Calu3 (cell line): ENCODE measurements at regions not wholly inside any gene's neighbourhood (a gene's known extent, or its start where the extent isn't known, plus 50 kb on each side); places are given as distances from the start of the nearest gene placed in this dataset.

ENCODE experiments used
- BruUV-seq: library from RNA; stranded (reverse); fragments of 400-500 nt; replicated peaks from 2 replicates; lab custom pipeline; 2021; lab: Mats Ljungman, UMichigan
- CTCF ChIA-PET: fragments of 300-600 bp; sonication (Branson Sonifier 250); formaldehyde crosslinking; loops from one replicate; lab custom pipeline; 2022; ENCODE audit warnings: antibody characterized with exemption; lab: Charles Lee
- DNase-seq: peaks from one replicate; pipeline ENCODE4 v3.0.0; 2022
- H3K27ac Mint-ChIP-seq: one replicate; pipeline ENCODE4 v1.8.0; 2022; ENCODE audit warnings: mixed read lengths; ENCODE audit not compliant: unreplicated experiment
- H3K27me3 Mint-ChIP-seq: one replicate; pipeline ENCODE4 v1.8.0; 2022; ENCODE audit warnings: mixed read lengths; ENCODE audit not compliant: unreplicated experiment
- H3K36me3 Mint-ChIP-seq: one replicate; pipeline ENCODE4 v1.8.0; 2022; ENCODE audit warnings: mild to moderate bottlenecking, moderate library complexity, mixed read lengths; ENCODE audit not compliant: insufficient read depth, unreplicated experiment
- H3K4me1 Mint-ChIP-seq: one replicate; pipeline ENCODE4 v1.8.0; 2022; ENCODE audit warnings: mild to moderate bottlenecking, low read depth, mixed read lengths; ENCODE audit not compliant: unreplicated experiment
- H3K4me3 Mint-ChIP-seq: one replicate; pipeline ENCODE4 v1.8.0; 2022; ENCODE audit warnings: mild to moderate bottlenecking, low read depth, moderate library complexity, mixed read lengths; ENCODE audit not compliant: unreplicated experiment
- H3K9me3 Mint-ChIP-seq: one replicate; pipeline ENCODE4 v1.8.0; 2022; ENCODE audit warnings: low read depth, mixed read lengths; ENCODE audit not compliant: unreplicated experiment
- CTCF ChIP-seq: fragments of 200-600 bp; IDR thresholded peaks from one replicate; pipeline ENCODE4 v1.8.0; 2022; ENCODE audit warnings: antibody characterized with exemption; ENCODE audit not compliant: unreplicated experiment
- intact Hi-C: fragments of 100-400 bp; cut with micrococcal nuclease; formaldehyde crosslinking; loops from one replicate; pipeline ENCODE4 v1.10.0; 2022; ENCODE audit not compliant: unreplicated experiment

- Mint-ChIP-seq H3K4me3 (no peak overlapping the region), H3K9me3 (peaks cover 9% of the 10 kb centered on the region), H3K4me1 (peaks cover 32% of the 10 kb centered on the region), H3K36me3 (no peaks in the 10 kb centered on the region), H3K27me3 (no peaks in the 10 kb centered on the region), H3K27ac (no peak overlapping the region)
- BruUV-seq, result no TSS peak
- no peak for TF ChIP-seq CTCF
- no peak for DNase-seq
- CTCF ChIA-PET, result no interaction called here
- intact Hi-C loops, result no loop called here
Observed at GRCh38 chr7:22653951-22654350, 73.0 kb upstream of the IL6 start.

- no peak for TF ChIP-seq CTCF
- no peak overlapping the region for H3K4me3 Mint-ChIP-seq
- H3K9me3 Mint-ChIP-seq, result peaks cover 9% of the 10 kb centered on the region
- no TSS peak for BruUV-seq
- peak overlapping the region; percentile 7 for H3K27ac Mint-ChIP-seq
- DNase-seq, result peak; percentile 45
- H3K36me3 Mint-ChIP-seq, result no peaks in the 10 kb centered on the region
- no peaks in the 10 kb centered on the region for H3K27me3 Mint-ChIP-seq
- H3K4me1 Mint-ChIP-seq, result peaks cover 39% of the 10 kb centered on the region
- intact Hi-C loops, result no loop called here
- CTCF ChIA-PET, result interaction anchor here (0.5 to 2.2 kb wide), 2 partner anchors 16 to 62 kb away, joined by 4 to 8 read pairs; no protein-coding TSS in a partner anchor
Observed at GRCh38 chr7:22651534-22652243, 75.3 kb upstream of the IL6 start.

GRCh38 chr7:22651036-22651435, 76.0 kb upstream of the IL6 start:
- H3K36me3 Mint-ChIP-seq, result no peaks in the 10 kb centered on the region
- H3K4me1 Mint-ChIP-seq, result peaks cover 39% of the 10 kb centered on the region
- H3K27me3 Mint-ChIP-seq, result no peaks in the 10 kb centered on the region
- BruUV-seq, result TSS peak; percentile 82
- CTCF ChIA-PET, result interaction anchor here (0.5 to 2.2 kb wide), 3 partner anchors 14 to 74 kb away, joined by 5 to 8 read pairs (median 6); no protein-coding TSS in a partner anchor
- intact Hi-C loops, result no loop called here
- DNase-seq, result no peak
- peaks cover 9% of the 10 kb centered on the region for H3K9me3 Mint-ChIP-seq
- peak overlapping the region; percentile 78 for H3K27ac Mint-ChIP-seq
- H3K4me3 Mint-ChIP-seq, result no peak overlapping the region
- TF ChIP-seq CTCF, result no peak

- Mint-ChIP-seq H3K9me3 (peaks cover 13% of the 10 kb centered on the region), H3K27ac (no peak overlapping the region), H3K4me1 (peaks cover 39% of the 10 kb centered on the region), H3K27me3 (no peaks in the 10 kb centered on the region), H3K4me3 (no peak overlapping the region), H3K36me3 (no peaks in the 10 kb centered on the region)
- intact Hi-C loops, result loop anchor here (2.0 to 5.0 kb wide), 2 partner anchors 62 to 77 kb away; partner anchors contain the start of gene IL6
- BruUV-seq, result no TSS peak
- CTCF ChIA-PET, result no interaction called here
- no peak for TF ChIP-seq CTCF
- no peak for DNase-seq
Observed at GRCh38 chr7:22649686-22650085, 77.3 kb upstream of the IL6 start.
